A549 (cell line): ENCODE measurements at regions not wholly inside any gene's neighbourhood (a gene's known extent, or its start where the extent isn't known, plus 50 kb on each side); places are given as distances from the start of the nearest gene placed in this dataset.

Source experiments
- ATAC-seq, 2 experiments: fragments of 200-7000 bp in 1 of 2; fragments of >200 bp in 1 of 2; cut with Nextera tagmentation in 1 of 2; cut with Tn5 transposase in 1 of 2; 3 replicates each; pipeline versions ENCODE4 v1.8.0 to v1.9.1; 2018 to 2020; ENCODE audit warnings: mild to moderate bottlenecking in 1 of 2, moderate library complexity in 1 of 2
- CTCF ChIA-PET: fragments of 300-600 bp; sonication (Branson Sonifier 250); formaldehyde crosslinking; extraction: SDS; loops from one replicate; lab custom pipeline; 2021; ENCODE audit warnings: antibody characterized with exemption, inconsistent platforms; lab: Yijun Ruan, JAX
- POLR2A ChIA-PET: fragments of 350-600 bp; formaldehyde crosslinking; extraction: SDS; loops from one replicate; lab custom pipeline; 2021; ENCODE audit warnings: antibody characterized with exemption, inconsistent platforms; lab: Yijun Ruan, JAX
- DNase-seq, 2 experiments: peaks; one replicate each; pipeline versions ENCODE4 v3.0.0 to v3.0.0-alpha.2; 2011 to 2016; ENCODE audit warnings: low read depth in 1 of 2, low spot score in 1 of 2
- FAIRE-seq: peaks from 2 replicates; lab custom pipeline; 2011; peaks lifted over from hg19 to GRCh38; lab: Jason Lieb, UNC
- H3K27ac ChIP-seq, 2 experiments: fragments of >200 bp; sonication (Bioruptor Twin); formaldehyde crosslinking; 3 replicates each; pipeline ENCODE4 v1.5.1; 2016 to 2017
- H3K4me1 ChIP-seq: fragments of >200 bp; sonication (Bioruptor Twin); formaldehyde crosslinking; 3 replicates; pipeline ENCODE4 v1.6.1; 2016
- H3K4me2 ChIP-seq: fragments of >200 bp; sonication (Bioruptor Twin); formaldehyde crosslinking; 3 replicates; pipeline ENCODE4 v1.6.1; 2016
- H3K4me3 ChIP-seq: fragments of >200 bp; sonication (Bioruptor Twin); formaldehyde crosslinking; 3 replicates; pipeline ENCODE4 v1.5.1; 2016
- H3K9me3 ChIP-seq: fragments of >200 bp; sonication (Bioruptor Twin); formaldehyde crosslinking; 3 replicates; pipeline ENCODE4 v1.6.1; 2016
- CBX2 ChIP-seq: fragments of 200-600 bp; sonication (generic); IDR thresholded peaks from 2 replicates; pipeline ENCODE4 v1.6.1; 2016; ENCODE audit warnings: low read depth, mild to moderate bottlenecking, borderline replicate concordance
- CEBPB ChIP-seq, 2 experiments: fragments of >200 bp in 1 of 2; sonication (Bioruptor Twin) in 1 of 2; formaldehyde crosslinking in 1 of 2; IDR thresholded peaks; 2 replicates each; pipeline ENCODE4 v1.6.1; 2012 to 2016
- CHD2 ChIP-seq: fragments of 150-350 bp; IDR thresholded peaks from 2 replicates; pipeline ENCODE4 v1.6.1; 2014; ENCODE audit warnings: low read length; ENCODE audit not compliant: partially characterized antibody
- E2F6 ChIP-seq: IDR thresholded peaks from 2 replicates; pipeline ENCODE4 v1.6.1; 2012; ENCODE audit warnings: low read depth, borderline replicate concordance
- EP300 ChIP-seq, 2 experiments: fragments of >200 bp; sonication (Bioruptor Twin); formaldehyde crosslinking; IDR thresholded peaks; 2 replicates in 1 of 2; 3 replicates in 1 of 2; pipeline ENCODE4 v1.6.1; 2016 to 2017
- FOSB ChIP-seq: fragments of 250-450 bp; sonication (Bioruptor Pico); IDR thresholded peaks from 2 replicates; pipeline ENCODE4 v1.5.0; 2020; ENCODE audit warnings: mild to moderate bottlenecking, moderate library complexity
- FOXS1 ChIP-seq: fragments of 250-450 bp; sonication (Bioruptor Pico); IDR thresholded peaks from 2 replicates; pipeline ENCODE4 v1.5.0; 2020; ENCODE audit warnings: mild to moderate bottlenecking, moderate library complexity
- HDAC2 ChIP-seq: fragments of 200-600 bp; sonication (generic); IDR thresholded peaks from 2 replicates; pipeline ENCODE4 v1.6.1; 2016
- HES2 ChIP-seq: fragments of >200 bp; sonication (Bioruptor Twin); formaldehyde crosslinking; IDR thresholded peaks from 2 replicates; pipeline ENCODE4 v1.6.1; 2016
- HEYL ChIP-seq: fragments of 250-450 bp; sonication (Bioruptor Pico); IDR thresholded peaks from 2 replicates; pipeline ENCODE4 v1.8.0; 2021; ENCODE audit warnings: mild to moderate bottlenecking, moderate library complexity
- HMGXB4 ChIP-seq: fragments of 250-450 bp; sonication (Bioruptor Pico); IDR thresholded peaks from 2 replicates; pipeline ENCODE4 v1.5.0; 2021; ENCODE audit warnings: mild to moderate bottlenecking, moderate library complexity, borderline replicate concordance
- HOXB13 ChIP-seq: fragments of 250-450 bp; sonication (Bioruptor Pico); IDR thresholded peaks from 2 replicates; pipeline ENCODE4 v1.5.0; 2020; ENCODE audit warnings: low read depth, mild to moderate bottlenecking, moderate library complexity
- HOXB5 ChIP-seq: fragments of 250-450 bp; sonication (Bioruptor Pico); IDR thresholded peaks from 2 replicates; pipeline ENCODE4 v1.5.0; 2020; ENCODE audit warnings: mild to moderate bottlenecking, moderate library complexity
- KDM5A ChIP-seq: fragments of 200-600 bp; sonication (generic); IDR thresholded peaks from 2 replicates; pipeline ENCODE4 v1.6.1; 2016; ENCODE audit warnings: antibody characterized with exemption, mild to moderate bottlenecking
- MAX ChIP-seq: IDR thresholded peaks from 2 replicates; pipeline ENCODE4 v1.6.1; 2012
- MAZ ChIP-seq: fragments of 150-350 bp; IDR thresholded peaks from 2 replicates; pipeline ENCODE4 v1.6.1; 2014; ENCODE audit warnings: antibody characterized with exemption, low read depth, low read length, borderline replicate concordance
- PHF8 ChIP-seq: fragments of 200-600 bp; sonication (generic); IDR thresholded peaks from 2 replicates; pipeline ENCODE4 v1.6.1; 2016; ENCODE audit warnings: low read depth, mild to moderate bottlenecking, antibody characterized with exemption, moderate library complexity, borderline replicate concordance
- RCOR1 ChIP-seq: fragments of 150-350 bp; IDR thresholded peaks from 2 replicates; pipeline ENCODE4 v1.6.1; 2014; ENCODE audit warnings: antibody characterized with exemption, low read length, low read depth
- RFX5 ChIP-seq: fragments of 450-650 bp; IDR thresholded peaks from 2 replicates; pipeline ENCODE4 v1.7.1; 2014; ENCODE audit warnings: antibody characterized with exemption, mild to moderate bottlenecking, moderate library complexity
- RNF2 ChIP-seq: fragments of 200-600 bp; sonication (generic); IDR thresholded peaks from 2 replicates; pipeline ENCODE4 v1.6.1; 2016; ENCODE audit warnings: low read depth, mild to moderate bottlenecking, antibody characterized with exemption, moderate library complexity, borderline replicate concordance
- TP53 ChIP-seq: fragments of 250-450 bp; sonication (Bioruptor Pico); IDR thresholded peaks from 2 replicates; pipeline ENCODE4 v1.5.0; 2021; ENCODE audit warnings: mild to moderate bottlenecking, moderate library complexity
- ZC3H11A ChIP-seq: fragments of 450-650 bp; IDR thresholded peaks from 2 replicates; pipeline ENCODE4 v1.6.1; 2014; ENCODE audit warnings: antibody characterized with exemption, mild to moderate bottlenecking
- ZFP36 ChIP-seq: fragments of 450-650 bp; IDR thresholded peaks from 2 replicates; pipeline ENCODE4 v1.6.1; 2014; ENCODE audit warnings: borderline replicate concordance; ENCODE audit not compliant: partially characterized antibody
- WGBS: methylation state at CpG from one replicate; pipeline ENCODE4 v1.1.6; 2017; ENCODE audit errors: missing lambda C conversion rate; 5-methylcytosine and 5-hydroxymethylcytosine counted together

- ChIA-PET POLR2A (no interaction called here), CTCF (no interaction called here)
- no peak for ATAC-seq
- Histone ChIP-seq H3K4me1 (no peaks in the 10 kb centered on the region), H3K4me2 (no peak overlapping the region), H3K9me3 (no peaks in the 10 kb centered on the region), H3K27ac (no peak overlapping the region), H3K4me3 (no peak overlapping the region)
- FAIRE-seq = no peak
- 9% methylated on average over 2 of the region's 2 CpGs for WGBS
- TF ChIP-seq HEYL (CRISPR knock-in tag) (no peak), HMGXB4 (CRISPR knock-in tag) (no peak), ZC3H11A (no peak), MAX (no peak), HES2 (no peak), HDAC2 (no peak), CEBPB (IDR thresholded peaks at IDR 0.05) (no peak), CBX2 (no peak), CHD2 (no peak), FOXS1 (CRISPR knock-in tag) (no peak), EP300 (IDR thresholded peaks at IDR 0.05) (no peak), HOXB13 (CRISPR knock-in tag) (no peak), FOSB (CRISPR knock-in tag) (no peak), MAZ (no peak), RFX5 (no peak), RNF2 (no peak), RCOR1 (no peak), ZFP36 (no peak), TP53 (no peak)
- no peak for DNase-seq
Measured at GRCh38 chr18:6592522-6592921, 137.0 kb upstream of the ARHGAP28 start.

- no peak for FAIRE-seq
- H3K4me1 ChIP-seq = no peaks in the 10 kb centered on the region
- no peak for ATAC-seq
- DNase-seq = no peak
- CTCF ChIA-PET = no interaction called here
- POLR2A ChIA-PET = no interaction called here
- no peak for TF ChIP-seq HOXB5 (CRISPR knock-in tag)
- no peak for TF ChIP-seq KDM5A
- no peak for TF ChIP-seq PHF8
- TF ChIP-seq E2F6 = no peak
- no peak for TF ChIP-seq HEYL (CRISPR knock-in tag)
- TF ChIP-seq EP300 (IDR thresholded peaks at IDR 0.05) = no peak
- TF ChIP-seq CEBPB (IDR thresholded peaks at IDR 0.05) = no peak
- TF ChIP-seq, all 56 proteins: peak for 0
- no peaks in the 10 kb centered on the region for H3K9me3 ChIP-seq
- H3K4me2 ChIP-seq = no peak overlapping the region
- 23% methylated on average over 3 of the region's 3 CpGs for WGBS
- H3K4me3 ChIP-seq = no peak overlapping the region
- H3K27ac ChIP-seq = no peak overlapping the region
Measured at GRCh38 chr18:6593142-6593885, 136.2 kb upstream of the ARHGAP28 start.
